B cell (primary cell): ENCODE measurements at regions not wholly inside any gene's neighbourhood (a gene's known extent, or its start where the extent isn't known, plus 50 kb on each side); places are given as distances from the start of the nearest gene placed in this dataset.

ENCODE experiments used
- ATAC-seq: fragments of 200-7000 bp; cut with Tn5 transposase; one replicate; pipeline ENCODE4 v1.10.0; 2021; ENCODE audit warnings: low read depth, mild to moderate bottlenecking, moderate number of reproducible peaks, moderate library complexity
- CTCF ChIA-PET: fragments of 350-600 bp; sonication (Branson Sonifier 250); formaldehyde crosslinking; loops from one replicate; lab custom pipeline; 2021; ENCODE audit warnings: antibody characterized with exemption, inconsistent platforms; lab: Charles Lee
- POLR2A ChIA-PET: fragments of 350-600 bp; sonication (Branson Sonifier 250); formaldehyde crosslinking; loops from one replicate; lab custom pipeline; 2021; ENCODE audit warnings: antibody characterized with exemption; lab: Charles Lee
- DNase-seq: peaks from one replicate; pipeline ENCODE4 v3.0.0; 2013
- H2AFZ ChIP-seq: 2 replicates; pipeline ENCODE4 v1.6.1; 2012; ENCODE audit warnings: mild to moderate bottlenecking, low read depth, low read length; ENCODE audit not compliant: insufficient read depth, poor library complexity, severe bottlenecking
- H3K27ac ChIP-seq, 2 donors: 1 replicate in 1 of 2; 2 replicates in 1 of 2; pipeline ENCODE4 v1.5.1; 2012 to 2013; ENCODE audit warnings: low read length in 2 of 2, mild to moderate bottlenecking in 2 of 2, moderate library complexity in 1 of 2
- H3K27me3 ChIP-seq, 4 experiments: fragments of 200-600 bp in 1 of 4; sonication (generic) in 1 of 4; replicated peaks in 1 of 4; 1 replicate in 2 of 4; 2 replicates in 2 of 4; pipeline versions ENCODE4 v1.6.1 to v1.7.0; 2013 to 2016; ENCODE audit warnings: low read length in 3 of 4, mild to moderate bottlenecking in 2 of 4, mixed read lengths in 1 of 4, moderate library complexity in 1 of 4; ENCODE audit not compliant: insufficient read depth in 4 of 4, control insufficient read depth in 3 of 4; ENCODE audit errors: control extremely low read depth in 1 of 4
- H3K36me3 ChIP-seq, 2 experiments: replicated peaks in 1 of 2; 1 replicate in 1 of 2; 2 replicates in 1 of 2; pipeline versions ENCODE4 v1.6.1 to v1.7.1; 2013; ENCODE audit warnings: low read length in 1 of 2; ENCODE audit not compliant: insufficient read depth in 2 of 2, control insufficient read depth in 1 of 2; ENCODE audit errors: control extremely low read depth in 1 of 2, extremely low read depth in 1 of 2
- H3K4me1 ChIP-seq, 2 donors: fragments of 200-600 bp in 1 of 2; sonication (generic) in 1 of 2; 1 replicate in 1 of 2; 2 replicates in 1 of 2; pipeline versions ENCODE4 v1.5.1 to v1.6.1; 2013 to 2017; ENCODE audit warnings: low read length in 2 of 2; ENCODE audit not compliant: control insufficient read depth in 2 of 2, insufficient read depth in 2 of 2
- H3K4me2 ChIP-seq: replicated peaks from 2 replicates; pipeline ENCODE3; 2012; ENCODE audit warnings: mild to moderate bottlenecking, low read depth, low read length; ENCODE audit not compliant: poor library complexity, severe bottlenecking
- H3K4me3 ChIP-seq, 5 experiments: fragments of 200-600 bp in 1 of 5; sonication (generic) in 1 of 5; 1 replicate in 3 of 5; 2 replicates in 2 of 5; pipeline versions ENCODE4 v1.5.1 to v1.7.0; 2011 to 2016; ENCODE audit warnings: low read length in 4 of 5, mild to moderate bottlenecking in 4 of 5, low read depth in 2 of 5, control low read depth in 1 of 5, moderate library complexity in 1 of 5; ENCODE audit not compliant: insufficient read depth in 1 of 5; ENCODE audit errors: control extremely low read depth in 1 of 5, extremely low read depth in 1 of 5
- H3K79me2 ChIP-seq: fragments of 200-600 bp; sonication (generic); one replicate; pipeline ENCODE4 v1.6.0; 2016; ENCODE audit warnings: low read length; ENCODE audit not compliant: control insufficient read depth, insufficient read depth
- H3K9ac ChIP-seq: fragments of 200-600 bp; sonication (generic); 2 replicates; pipeline ENCODE4 v1.6.1; 2017; ENCODE audit warnings: mild to moderate bottlenecking, low read length, moderate library complexity
- H3K9me3 ChIP-seq, 3 donors: one replicate each; pipeline versions ENCODE4 v1.6.1 to v1.7.1; 2013; ENCODE audit warnings: low read length in 2 of 3; ENCODE audit not compliant: control insufficient read depth in 2 of 3, insufficient read depth in 1 of 3; ENCODE audit errors: control extremely low read depth in 1 of 3
- H4K20me1 ChIP-seq: 2 replicates; pipeline ENCODE4 v1.6.0; 2012; ENCODE audit warnings: mild to moderate bottlenecking, low read length; ENCODE audit not compliant: insufficient read depth, control insufficient read depth, poor library complexity, severe bottlenecking
- H3K27ac Mint-ChIP-seq: one replicate; pipeline ENCODE4 v1.8.0; 2021; ENCODE audit warnings: mixed read lengths
- H3K27me3 Mint-ChIP-seq: one replicate; pipeline ENCODE4 v1.8.0; 2021; ENCODE audit warnings: mixed read lengths
- H3K4me1 Mint-ChIP-seq: one replicate; pipeline ENCODE4 v1.8.0; 2021; ENCODE audit warnings: mixed read lengths
- H3K4me3 Mint-ChIP-seq: one replicate; pipeline ENCODE4 v1.8.0; 2021; ENCODE audit warnings: mixed read lengths
- H3K9me3 Mint-ChIP-seq: one replicate; pipeline ENCODE4 v1.8.0; 2022; ENCODE audit warnings: mixed read lengths; ENCODE audit not compliant: insufficient read depth
- EZH2 ChIP-seq: IDR thresholded peaks from 2 replicates; pipeline ENCODE4 v1.6.1; 2012; ENCODE audit warnings: borderline replicate concordance, low read depth, mild to moderate bottlenecking, moderate library complexity, low read length; ENCODE audit not compliant: insufficient read depth, poor library complexity, severe bottlenecking
- WGBS: methylation state at CpG from one replicate; pipeline ENCODE4 v1.1.5; 2013; ENCODE audit warnings: missing lambda C conversion rate; ENCODE audit not compliant: insufficient coverage; 5-methylcytosine and 5-hydroxymethylcytosine counted together
- intact Hi-C: fragments of 100-400 bp; cut with micrococcal nuclease; formaldehyde crosslinking; loops from one replicate; pipeline ENCODE4 v1.10.0; 2022
- TF ChIP-seq, protein P1 (sequence below): fragments of 200-600 bp; IDR thresholded peaks from one replicate; pipeline ENCODE4 v1.8.0; 2022; ENCODE audit warnings: antibody characterized with exemption, mild to moderate bottlenecking

DNA sequence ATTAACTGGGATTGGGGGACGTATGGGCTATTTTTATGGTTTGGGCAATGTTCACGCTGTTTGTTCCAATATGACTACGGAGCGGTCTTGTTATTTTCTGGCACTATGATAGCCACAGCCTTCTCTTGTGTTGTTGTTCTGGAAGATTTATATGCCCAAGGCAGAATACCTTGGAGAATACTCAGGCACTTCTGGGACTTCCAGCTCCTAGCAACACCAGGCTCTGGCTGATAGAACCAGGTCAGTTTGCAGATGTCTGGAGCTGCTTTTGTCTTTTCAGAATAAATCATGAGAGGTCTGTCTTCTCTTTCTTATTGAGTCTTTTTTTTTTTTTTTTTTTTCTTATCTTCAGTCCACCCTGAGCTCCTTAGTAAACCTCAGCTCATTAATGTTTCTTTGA lies 262.5 kb downstream of the MED10 start:
- H3K4me2 ChIP-seq, result no peak overlapping the region
- H3K4me1 ChIP-seq, result no peaks in the 10 kb centered on the region
- H4K20me1 ChIP-seq, result no peaks in the 10 kb centered on the region
- no peaks in the 10 kb centered on the region for H3K4me1 Mint-ChIP-seq
- H3K9me3 ChIP-seq, result peaks cover 0 to 3% (median 0%) of the 10 kb centered on the region in 3 donors
- POLR2A ChIA-PET, result no interaction called here
- no peak overlapping the region for H3K27ac ChIP-seq
- 100% methylated on average over 2 of the region's 4 CpGs for WGBS
- no peak overlapping the region for H2AFZ ChIP-seq
- no peak overlapping the region for H3K9ac ChIP-seq
- no peak for ATAC-seq
- no peaks in the 10 kb centered on the region for H3K36me3 ChIP-seq
- no peak overlapping the region for H3K27ac Mint-ChIP-seq
- CTCF ChIA-PET, result no interaction called here
- H3K27me3 Mint-ChIP-seq, result peaks cover 5% of the 10 kb centered on the region
- intact Hi-C loops, result no loop called here
- DNase-seq, result no peak
- H3K4me3 Mint-ChIP-seq, result no peak overlapping the region
- no peak overlapping the region for H3K4me3 ChIP-seq
- TF ChIP-seq, protein P1, sequence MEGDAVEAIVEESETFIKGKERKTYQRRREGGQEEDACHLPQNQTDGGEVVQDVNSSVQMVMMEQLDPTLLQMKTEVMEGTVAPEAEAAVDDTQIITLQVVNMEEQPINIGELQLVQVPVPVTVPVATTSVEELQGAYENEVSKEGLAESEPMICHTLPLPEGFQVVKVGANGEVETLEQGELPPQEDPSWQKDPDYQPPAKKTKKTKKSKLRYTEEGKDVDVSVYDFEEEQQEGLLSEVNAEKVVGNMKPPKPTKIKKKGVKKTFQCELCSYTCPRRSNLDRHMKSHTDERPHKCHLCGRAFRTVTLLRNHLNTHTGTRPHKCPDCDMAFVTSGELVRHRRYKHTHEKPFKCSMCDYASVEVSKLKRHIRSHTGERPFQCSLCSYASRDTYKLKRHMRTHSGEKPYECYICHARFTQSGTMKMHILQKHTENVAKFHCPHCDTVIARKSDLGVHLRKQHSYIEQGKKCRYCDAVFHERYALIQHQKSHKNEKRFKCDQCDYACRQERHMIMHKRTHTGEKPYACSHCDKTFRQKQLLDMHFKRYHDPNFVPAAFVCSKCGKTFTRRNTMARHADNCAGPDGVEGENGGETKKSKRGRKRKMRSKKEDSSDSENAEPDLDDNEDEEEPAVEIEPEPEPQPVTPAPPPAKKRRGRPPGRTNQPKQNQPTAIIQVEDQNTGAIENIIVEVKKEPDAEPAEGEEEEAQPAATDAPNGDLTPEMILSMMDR, result no peak
- no peak for TF ChIP-seq EZH2
- H3K79me2 ChIP-seq, result no peaks in the 10 kb centered on the region
- H3K27me3 ChIP-seq, result no peaks in the 10 kb centered on the region
- peaks cover 2% of the 10 kb centered on the region for H3K9me3 Mint-ChIP-seq

- no peaks in the 10 kb centered on the region for H3K36me3 ChIP-seq
- H2AFZ ChIP-seq, result no peak overlapping the region
- no peak overlapping the region for H3K27ac ChIP-seq
- H3K4me2 ChIP-seq, result no peak overlapping the region
- intact Hi-C loops, result no loop called here
- no peaks in the 10 kb centered on the region for H3K79me2 ChIP-seq
- no peak overlapping the region for H3K9ac ChIP-seq
- ATAC-seq (no peak), DNase-seq (no peak)
- H3K4me3 ChIP-seq, result no peak overlapping the region
- H3K9me3 ChIP-seq, result peaks cover 0 to 3% (median 0%) of the 10 kb centered on the region in 3 donors
- no peaks in the 10 kb centered on the region for H3K4me1 ChIP-seq
- H3K27me3 ChIP-seq, result no peaks in the 10 kb centered on the region
- Mint-ChIP-seq H3K27ac (no peak overlapping the region), H3K9me3 (no peaks in the 10 kb centered on the region), H3K27me3 (peaks cover 2% of the 10 kb centered on the region), H3K4me1 (no peaks in the 10 kb centered on the region), H3K4me3 (no peak overlapping the region)
- POLR2A ChIA-PET, result no interaction called here
- TF ChIP-seq EZH2, result no peak
- TF ChIP-seq, protein P1, result no peak
- CTCF ChIA-PET, result no interaction called here
- H4K20me1 ChIP-seq, result no peaks in the 10 kb centered on the region
Observed at GRCh38 chr5:6112538-6112937, 265.8 kb downstream of the MED10 start.
